Activated CD8-positive, alpha-beta T cell treated with anti-CD3 and anti-CD28 coated beads for 36 hours (primary cell): ENCODE measurements at regions not wholly inside any gene's neighbourhood (a gene's known extent, or its start where the extent isn't known, plus 50 kb on each side); places are given as distances from the start of the nearest gene placed in this dataset.
A peak's percentile ranks its signal among the peaks of the same experiment; 100 is the strongest.

Experiments used
- ATAC-seq: fragments of 200-7000 bp; cut with Tn5 transposase; one replicate; pipeline ENCODE4 v1.10.0; 2021; ENCODE audit warnings: mild to moderate bottlenecking, moderate library complexity
- CTCF ChIA-PET: fragments of 350-600 bp; sonication (Branson Sonifier 250); formaldehyde crosslinking; loops from one replicate; lab custom pipeline; 2021; ENCODE audit warnings: antibody characterized with exemption; lab: Charles Lee
- POLR2A ChIA-PET: fragments of 350-600 bp; sonication (Branson Sonifier 250); formaldehyde crosslinking; loops from one replicate; lab custom pipeline; 2021; ENCODE audit warnings: antibody characterized with exemption; lab: Charles Lee
- DNase-seq: peaks from one replicate; pipeline ENCODE4 v3.0.0-alpha.2; 2020
- H3K27ac Mint-ChIP-seq: one replicate; pipeline ENCODE4 v1.8.0; 2021; ENCODE audit warnings: mild to moderate bottlenecking, mixed read lengths
- H3K27me3 Mint-ChIP-seq: one replicate; pipeline ENCODE4 v1.8.0; 2021; ENCODE audit warnings: mixed read lengths
- H3K36me3 Mint-ChIP-seq: one replicate; pipeline ENCODE4 v1.8.0; 2021; ENCODE audit warnings: low read depth, mixed read lengths
- H3K4me1 Mint-ChIP-seq: one replicate; pipeline ENCODE4 v1.8.0; 2021; ENCODE audit warnings: low read depth, mixed read lengths
- H3K4me3 Mint-ChIP-seq: one replicate; pipeline ENCODE4 v1.8.0; 2021; ENCODE audit warnings: mild to moderate bottlenecking, moderate library complexity, mixed read lengths
- H3K9me3 Mint-ChIP-seq: one replicate; pipeline ENCODE4 v1.8.0; 2021; ENCODE audit warnings: mixed read lengths
- intact Hi-C: fragments of 100-400 bp; cut with micrococcal nuclease; formaldehyde crosslinking; loops from one replicate; pipeline ENCODE4 v1.10.0; 2022
- TF ChIP-seq, protein P1 (sequence below): fragments of 200-600 bp; IDR thresholded peaks from one replicate; pipeline ENCODE4 v1.8.0; 2022; ENCODE audit warnings: antibody characterized with exemption, mild to moderate bottlenecking

DNA sequence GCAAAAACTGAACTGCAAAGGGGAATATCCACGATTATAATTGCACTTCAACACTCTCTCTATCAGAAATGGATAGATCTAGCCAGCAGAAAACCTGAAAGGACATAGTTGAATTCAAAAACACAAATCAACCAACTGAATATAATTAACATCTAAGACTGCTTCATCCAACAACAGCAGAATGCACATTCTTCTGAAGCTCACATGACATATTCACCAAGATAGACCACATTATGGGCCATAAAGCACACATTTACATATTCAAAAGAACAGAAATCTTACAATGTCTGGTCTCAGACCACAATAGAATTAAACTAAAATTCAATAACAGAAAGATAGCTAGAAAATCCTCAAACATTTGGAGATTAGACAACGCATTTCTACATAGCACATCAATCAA lies 118.3 kb downstream of the FBXO4 start:
- Mint-ChIP-seq H3K27ac (no peak overlapping the region), H3K4me1 (no peaks in the 10 kb centered on the region), H3K9me3 (no peaks in the 10 kb centered on the region), H3K27me3 (peaks cover 23% of the 10 kb centered on the region), H3K36me3 (no peaks in the 10 kb centered on the region), H3K4me3 (no peak overlapping the region)
- DNase-seq (no peak), ATAC-seq (no peak)
- TF ChIP-seq, protein P1, sequence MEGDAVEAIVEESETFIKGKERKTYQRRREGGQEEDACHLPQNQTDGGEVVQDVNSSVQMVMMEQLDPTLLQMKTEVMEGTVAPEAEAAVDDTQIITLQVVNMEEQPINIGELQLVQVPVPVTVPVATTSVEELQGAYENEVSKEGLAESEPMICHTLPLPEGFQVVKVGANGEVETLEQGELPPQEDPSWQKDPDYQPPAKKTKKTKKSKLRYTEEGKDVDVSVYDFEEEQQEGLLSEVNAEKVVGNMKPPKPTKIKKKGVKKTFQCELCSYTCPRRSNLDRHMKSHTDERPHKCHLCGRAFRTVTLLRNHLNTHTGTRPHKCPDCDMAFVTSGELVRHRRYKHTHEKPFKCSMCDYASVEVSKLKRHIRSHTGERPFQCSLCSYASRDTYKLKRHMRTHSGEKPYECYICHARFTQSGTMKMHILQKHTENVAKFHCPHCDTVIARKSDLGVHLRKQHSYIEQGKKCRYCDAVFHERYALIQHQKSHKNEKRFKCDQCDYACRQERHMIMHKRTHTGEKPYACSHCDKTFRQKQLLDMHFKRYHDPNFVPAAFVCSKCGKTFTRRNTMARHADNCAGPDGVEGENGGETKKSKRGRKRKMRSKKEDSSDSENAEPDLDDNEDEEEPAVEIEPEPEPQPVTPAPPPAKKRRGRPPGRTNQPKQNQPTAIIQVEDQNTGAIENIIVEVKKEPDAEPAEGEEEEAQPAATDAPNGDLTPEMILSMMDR, result no peak
- ChIA-PET POLR2A (no interaction called here), CTCF (interaction anchor here (6.1 kb wide), 1 partner anchor 13 kb away, joined by 53 read pairs; no protein-coding TSS in a partner anchor)
- intact Hi-C loops, result no loop called here

DNA sequence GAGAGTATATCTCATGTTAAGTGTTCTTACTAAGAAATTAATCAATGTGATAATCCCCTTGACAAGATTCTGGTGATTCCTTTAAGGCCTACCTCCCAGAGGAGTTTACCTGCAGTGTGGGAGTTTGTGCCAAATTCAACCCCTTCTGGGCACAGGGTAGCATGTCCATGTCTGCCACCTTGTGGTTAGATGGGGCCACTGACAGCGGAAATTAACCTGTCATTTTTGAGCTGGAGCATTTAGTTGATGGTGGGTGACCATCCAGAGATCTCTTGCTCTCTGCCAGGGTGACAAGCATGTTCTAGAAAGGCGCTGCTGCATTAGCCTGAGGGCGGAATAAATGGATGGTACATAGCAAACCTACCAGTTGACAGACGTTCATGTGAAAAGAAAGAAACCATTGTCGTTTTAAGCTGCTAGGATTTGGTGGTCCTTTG lies 132.2 kb downstream of the FBXO4 start:
- Mint-ChIP-seq H3K27me3 (peaks cover 7% of the 10 kb centered on the region), H3K36me3 (no peaks in the 10 kb centered on the region), H3K4me1 (no peaks in the 10 kb centered on the region), H3K27ac (no peak overlapping the region), H3K4me3 (no peak overlapping the region), H3K9me3 (no peaks in the 10 kb centered on the region)
- peak; percentile 72 for DNase-seq
- peak; percentile 90 for ATAC-seq
- TF ChIP-seq, protein P1, result peak; percentile 60
- intact Hi-C loops, result loop anchor here (2.0 kb wide), 1 partner anchor 200 kb away; no protein-coding TSS in a partner anchor
- ChIA-PET CTCF (interaction anchor here (0.6 to 5.7 kb wide), 45 partner anchors 9 to 833 kb away, joined by 3 to 122 read pairs (median 4); no protein-coding TSS in a partner anchor), POLR2A (no interaction called here)

DNA sequence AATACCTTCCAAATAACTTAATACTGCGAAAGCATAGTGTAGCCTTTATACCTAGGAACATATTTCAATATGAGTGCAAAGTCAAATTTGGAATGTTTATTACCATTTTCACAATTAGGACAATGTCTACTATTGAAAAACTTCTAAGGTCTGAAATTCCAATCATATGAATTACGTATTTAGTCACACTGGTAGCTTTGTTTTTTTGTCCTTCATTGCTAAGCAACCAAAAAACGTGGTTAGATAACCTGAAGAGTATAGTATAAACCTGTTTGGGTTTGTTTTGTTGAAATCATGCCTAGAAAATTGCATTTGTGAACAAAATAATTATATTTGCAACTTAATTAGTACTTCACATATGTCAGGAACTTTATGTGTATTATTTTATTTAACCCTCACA lies 134.2 kb downstream of the FBXO4 start:
- Mint-ChIP-seq H3K4me3 (no peak overlapping the region), H3K4me1 (no peaks in the 10 kb centered on the region), H3K27ac (no peak overlapping the region), H3K36me3 (no peaks in the 10 kb centered on the region), H3K9me3 (no peaks in the 10 kb centered on the region), H3K27me3 (peaks cover 4% of the 10 kb centered on the region)
- DNase-seq (no peak), ATAC-seq (no peak)
- TF ChIP-seq, protein P1, result no peak
- intact Hi-C loops, result no loop called here
- ChIA-PET CTCF (interaction anchor here (2.6 kb wide), 1 partner anchor 20 kb away, joined by 10 read pairs; no protein-coding TSS in a partner anchor), POLR2A (interaction anchor here (0.6 kb wide), 1 partner anchor 1406 kb away, joined by 3 read pairs; no protein-coding TSS in a partner anchor)

DNA sequence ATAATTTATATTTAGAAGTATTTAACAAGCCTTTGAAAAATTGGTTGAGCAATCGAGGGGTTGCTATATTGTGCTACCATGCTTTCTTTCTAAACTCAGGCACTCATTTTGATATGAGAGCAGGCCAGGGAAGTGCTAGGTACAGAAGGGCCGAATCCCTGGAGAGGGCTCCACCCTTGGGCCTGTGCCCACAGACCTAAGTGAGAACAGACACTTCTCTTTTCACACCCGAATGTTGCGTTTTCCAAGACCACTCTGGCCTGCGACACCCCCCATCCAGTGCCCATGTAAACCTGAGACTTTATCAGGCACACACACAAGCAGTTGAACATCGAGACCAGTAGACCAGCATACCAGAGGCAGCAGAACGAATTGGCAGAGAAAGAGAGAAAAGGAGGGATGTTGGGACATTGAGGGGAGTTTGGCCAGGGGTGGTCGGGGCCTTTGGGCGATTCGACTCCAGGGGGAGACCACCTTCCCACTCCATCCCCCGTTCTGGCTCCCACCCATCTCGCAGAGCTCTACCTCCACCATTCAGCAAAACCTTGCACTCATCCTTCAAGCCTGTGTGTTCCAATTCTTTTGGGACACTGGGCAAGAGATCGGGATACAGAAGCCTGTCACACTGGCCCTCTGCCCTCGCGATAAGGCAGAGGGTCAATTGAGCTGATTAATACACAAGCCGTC lies 134.8 kb downstream of the FBXO4 start:
- DNase-seq, result no peak
- H3K4me3 Mint-ChIP-seq, result no peak overlapping the region
- ATAC-seq, result no peak
- no peaks in the 10 kb centered on the region for H3K4me1 Mint-ChIP-seq
- intact Hi-C loops, result no loop called here
- H3K36me3 Mint-ChIP-seq, result no peaks in the 10 kb centered on the region
- H3K27ac Mint-ChIP-seq, result no peak overlapping the region
- ChIA-PET POLR2A (no interaction called here), CTCF (interaction anchor here (1.6 to 2.6 kb wide), 2 partner anchors 21 to 204 kb away, joined by 6 to 10 read pairs; no protein-coding TSS in a partner anchor)
- no peaks in the 10 kb centered on the region for H3K9me3 Mint-ChIP-seq
- peaks cover 4% of the 10 kb centered on the region for H3K27me3 Mint-ChIP-seq
- TF ChIP-seq, protein P1, result no peak

DNA sequence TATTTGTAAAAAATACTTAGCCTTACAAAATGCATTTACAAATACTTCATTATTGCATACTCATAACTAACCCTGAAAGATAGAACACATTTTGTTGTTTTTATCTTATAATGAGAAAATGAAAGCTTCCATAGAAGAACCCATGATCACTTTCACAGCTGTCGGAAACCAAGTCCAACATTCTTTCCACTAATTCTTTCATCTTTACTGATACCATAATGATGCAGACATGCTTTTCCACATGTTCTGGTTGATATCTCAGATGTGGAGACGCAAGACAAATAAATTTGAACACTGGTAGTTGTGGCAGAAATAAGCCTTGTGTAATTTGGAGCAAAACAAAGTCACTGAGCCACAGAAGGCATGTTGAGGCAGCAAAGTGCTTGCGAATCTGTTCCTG lies 136.0 kb downstream of the FBXO4 start:
- intact Hi-C loops, result no loop called here
- no peaks in the 10 kb centered on the region for H3K4me1 Mint-ChIP-seq
- ChIA-PET CTCF (interaction anchor here (1.6 kb wide), 1 partner anchor 205 kb away, joined by 6 read pairs; no protein-coding TSS in a partner anchor), POLR2A (no interaction called here)
- H3K4me3 Mint-ChIP-seq, result no peak overlapping the region
- DNase-seq, result no peak
- TF ChIP-seq, protein P1, result no peak
- no peaks in the 10 kb centered on the region for H3K36me3 Mint-ChIP-seq
- H3K27me3 Mint-ChIP-seq, result peaks cover 4% of the 10 kb centered on the region
- no peak for ATAC-seq
- no peak overlapping the region for H3K27ac Mint-ChIP-seq
- H3K9me3 Mint-ChIP-seq, result no peaks in the 10 kb centered on the region
